ENCODE measurements at regions not wholly inside any gene's neighbourhood (a gene's known extent, or its start where the extent isn't known, plus 50 kb on each side); places are given as distances from the start of the nearest gene placed in this dataset.

GRCh38 chr11:23353611-23354010, 493.3 kb upstream of the CCDC179 start:
- WGBS, 2 donors: 78 to 82% methylated on average over 2 of the region's 2 CpGs
- no peak for DNase-seq (ENCODE audit: low spot score in 2 of 2)
- TF ChIP-seq POLR2A (IDR thresholded peaks at IDR 0.05): no peak
- TF ChIP-seq, protein P1, sequence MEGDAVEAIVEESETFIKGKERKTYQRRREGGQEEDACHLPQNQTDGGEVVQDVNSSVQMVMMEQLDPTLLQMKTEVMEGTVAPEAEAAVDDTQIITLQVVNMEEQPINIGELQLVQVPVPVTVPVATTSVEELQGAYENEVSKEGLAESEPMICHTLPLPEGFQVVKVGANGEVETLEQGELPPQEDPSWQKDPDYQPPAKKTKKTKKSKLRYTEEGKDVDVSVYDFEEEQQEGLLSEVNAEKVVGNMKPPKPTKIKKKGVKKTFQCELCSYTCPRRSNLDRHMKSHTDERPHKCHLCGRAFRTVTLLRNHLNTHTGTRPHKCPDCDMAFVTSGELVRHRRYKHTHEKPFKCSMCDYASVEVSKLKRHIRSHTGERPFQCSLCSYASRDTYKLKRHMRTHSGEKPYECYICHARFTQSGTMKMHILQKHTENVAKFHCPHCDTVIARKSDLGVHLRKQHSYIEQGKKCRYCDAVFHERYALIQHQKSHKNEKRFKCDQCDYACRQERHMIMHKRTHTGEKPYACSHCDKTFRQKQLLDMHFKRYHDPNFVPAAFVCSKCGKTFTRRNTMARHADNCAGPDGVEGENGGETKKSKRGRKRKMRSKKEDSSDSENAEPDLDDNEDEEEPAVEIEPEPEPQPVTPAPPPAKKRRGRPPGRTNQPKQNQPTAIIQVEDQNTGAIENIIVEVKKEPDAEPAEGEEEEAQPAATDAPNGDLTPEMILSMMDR (IDR thresholded peaks at IDR 0.05): no peak
- intact Hi-C loops (cut with DNase I; ENCODE audit: low total_unique reads): no loop called here
- no peak overlapping the region for H3K4me3 ChIP-seq (ENCODE audit: low read depth, poor library complexity, severe bottlenecking)

- intact Hi-C loops (cut with DNase I; ENCODE audit: low total_unique reads): no loop called here
- no peak for DNase-seq (ENCODE audit: low spot score in 2 of 2)
These were observed 499.0 kb upstream of the CCDC179 start for GRCh38 chr11:23359297-23359696.

GRCh38 chr11:23364076-23364475, 503.8 kb upstream of the CCDC179 start:
- 86 to 97% methylated on average over 3 of the region's 3 CpGs for WGBS, 2 donors
- intact Hi-C loops (cut with DNase I; ENCODE audit: low total_unique reads): no loop called here
- no peak for TF ChIP-seq POLR2A (IDR thresholded peaks at IDR 0.05)
- TF ChIP-seq, protein P1 (IDR thresholded peaks at IDR 0.05): no peak
- no peak for DNase-seq (ENCODE audit: low spot score in 2 of 2)
- H3K4me3 ChIP-seq (ENCODE audit: low read depth, poor library complexity, severe bottlenecking): no peak overlapping the region

More at GRCh38 chr11:23359297-23359696, 499.0 kb upstream of the CCDC179 start:
- H3K4me3 ChIP-seq (ENCODE audit: low read depth, poor library complexity, severe bottlenecking): no peak overlapping the region
- TF ChIP-seq, protein P1 (IDR thresholded peaks at IDR 0.05): no peak
- TF ChIP-seq POLR2A (IDR thresholded peaks at IDR 0.05): no peak

DNA sequence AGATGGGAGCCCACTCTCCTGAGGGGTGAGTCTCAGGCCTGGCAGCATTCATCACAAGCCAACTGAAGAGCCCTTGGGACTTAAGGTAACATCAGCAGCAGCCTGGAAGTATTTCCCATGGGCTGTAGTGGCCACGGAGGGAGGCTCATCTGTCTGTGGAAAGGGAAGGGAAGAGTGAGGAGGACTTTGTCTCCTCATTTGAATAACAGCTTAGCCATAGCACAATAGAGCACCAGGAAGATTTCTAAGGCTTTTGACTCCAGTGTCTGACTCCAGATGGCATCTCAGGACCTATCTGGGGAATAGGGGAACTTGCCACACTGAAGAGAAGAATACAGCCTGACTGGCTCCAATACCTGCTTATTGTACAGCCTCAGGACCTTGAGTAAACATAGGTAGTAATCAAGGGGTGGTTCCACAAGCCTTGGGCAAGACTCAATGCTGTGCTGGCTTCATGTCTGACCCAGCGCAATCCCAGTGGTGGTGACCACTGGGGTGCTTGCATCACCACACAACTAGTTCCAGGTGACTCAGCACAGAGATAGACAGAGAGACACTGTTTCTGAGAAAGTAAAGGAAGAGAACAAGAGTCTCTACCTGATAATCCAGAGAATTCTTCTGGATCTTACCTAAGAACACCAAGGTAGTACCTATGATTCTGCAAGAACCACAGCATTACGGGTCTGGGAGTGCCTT, 510.5 kb upstream of the CCDC179 start:
- no peak overlapping the region for H3K4me3 ChIP-seq (ENCODE audit: low read depth, poor library complexity, severe bottlenecking)
- DNase-seq (ENCODE audit: low spot score in 2 of 2): no peak
- no peak for TF ChIP-seq POLR2A (IDR thresholded peaks at IDR 0.05)
- TF ChIP-seq, protein P1 (IDR thresholded peaks at IDR 0.05): no peak
- intact Hi-C loops (cut with DNase I; ENCODE audit: low total_unique reads): no loop called here
- 74 to 85% methylated on average over 3 of the region's 3 CpGs for WGBS, 2 donors

DNA sequence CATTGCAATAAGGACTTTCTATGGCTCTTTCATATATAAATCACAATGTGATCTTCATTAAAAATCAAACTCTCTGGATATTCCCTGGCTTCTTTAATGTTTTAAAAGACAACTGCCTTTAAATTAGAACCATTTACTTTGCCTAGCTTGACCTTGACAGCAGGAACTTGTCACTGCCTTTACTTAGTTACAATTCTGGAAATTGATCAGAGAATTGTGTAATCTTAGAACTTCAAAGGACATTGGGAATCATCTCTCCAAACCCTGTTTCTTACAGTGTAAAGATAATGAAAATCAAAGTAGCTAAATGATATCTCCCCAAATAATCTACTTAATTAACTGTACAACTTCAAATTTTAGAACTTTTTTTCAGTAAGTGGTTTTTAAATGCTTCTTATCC, 517.6 kb upstream of the CCDC179 start:
- intact Hi-C loops (cut with DNase I; ENCODE audit: low total_unique reads): no loop called here
- H3K4me3 ChIP-seq (ENCODE audit: low read depth, poor library complexity, severe bottlenecking): no peak overlapping the region
- TF ChIP-seq, protein P1 (IDR thresholded peaks at IDR 0.05): no peak
- no peak for TF ChIP-seq POLR2A (IDR thresholded peaks at IDR 0.05)
- DNase-seq (ENCODE audit: low spot score in 2 of 2): no peak

DNA sequence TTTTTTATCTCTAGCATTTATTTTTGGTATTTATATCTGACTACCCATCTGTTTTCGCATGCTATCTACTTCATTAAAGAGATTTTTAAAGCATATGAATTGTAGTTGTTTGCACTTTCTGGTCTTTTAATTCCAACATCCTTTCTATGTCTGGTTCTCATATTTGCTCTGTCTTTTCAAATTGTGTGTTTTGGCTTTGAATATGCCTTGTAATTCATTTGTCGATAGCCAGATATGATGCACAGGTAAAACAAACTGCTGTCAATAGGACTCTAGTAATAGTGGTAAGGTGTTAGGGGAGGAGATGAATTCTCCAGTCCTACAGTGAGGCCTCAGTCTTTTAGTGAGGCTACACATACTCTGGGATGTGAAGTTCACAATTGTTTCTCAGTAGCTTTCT, 530.8 kb upstream of the CCDC179 start:
- TF ChIP-seq, protein P1 (IDR thresholded peaks at IDR 0.05): no peak
- TF ChIP-seq POLR2A (IDR thresholded peaks at IDR 0.05): no peak
- no peak for DNase-seq (ENCODE audit: low spot score in 2 of 2)
- intact Hi-C loops (cut with DNase I; ENCODE audit: low total_unique reads): no loop called here
- no peak overlapping the region for H3K4me3 ChIP-seq (ENCODE audit: low read depth, poor library complexity, severe bottlenecking)
- 84 to 96% methylated on average over 2 of the region's 2 CpGs for WGBS, 2 donors
